GM19035 (cell line): ENCODE measurements at regions not wholly inside any gene's neighbourhood (a gene's known extent, or its start where the extent isn't known, plus 50 kb on each side); places are given as distances from the start of the nearest gene placed in this dataset.

Source experiments
- ATAC-seq: cut with Tn5 transposase; IDR thresholded peaks from one replicate; pipeline ENCODE4 v1.9.1; 2021; ENCODE audit not compliant: unreplicated experiment

- no peak for ATAC-seq
These were observed 109.2 kb upstream of the SMIM23 start for GRCh38 chr5:171676286-171676944.

GRCh38 chr5:171678646-171679045, 107.0 kb upstream of the SMIM23 start:
- ATAC-seq: no peak

- ATAC-seq: no peak
These were observed 105.1 kb upstream of the SMIM23 start for GRCh38 chr5:171680485-171680884.

GRCh38 chr5:171681061-171681460, 104.6 kb upstream of the SMIM23 start:
- no peak for ATAC-seq

GRCh38 chr5:171681677-171682076, 103.9 kb upstream of the SMIM23 start:
- no peak for ATAC-seq

GRCh38 chr5:171682801-171683200, 102.8 kb upstream of the SMIM23 start:
- ATAC-seq: no peak

- no peak for ATAC-seq
These were observed 101.4 kb upstream of the SMIM23 start for GRCh38 chr5:171684169-171684568.

GRCh38 chr5:171688696-171689495, 96.7 kb upstream of the SMIM23 start:
- ATAC-seq: no peak

- ATAC-seq: no peak
These were observed 95.7 kb upstream of the SMIM23 start for GRCh38 chr5:171689853-171690417.

GRCh38 chr5:171692107-171692506, 93.5 kb upstream of the SMIM23 start:
- no peak for ATAC-seq

GRCh38 chr5:171692936-171693335, 92.7 kb upstream of the SMIM23 start:
- ATAC-seq: no peak

- no peak for ATAC-seq
These were observed 92.2 kb upstream of the SMIM23 start for GRCh38 chr5:171693412-171693811.

- ATAC-seq: no peak
These were observed 89.8 kb upstream of the SMIM23 start for GRCh38 chr5:171695804-171696203.

- ATAC-seq: no peak
These were observed 88.2 kb upstream of the SMIM23 start for GRCh38 chr5:171697221-171698102.

GRCh38 chr5:171700318-171700912, 85.2 kb upstream of the SMIM23 start:
- no peak for ATAC-seq

GRCh38 chr5:171701100-171701541, 84.5 kb upstream of the SMIM23 start:
- no peak for ATAC-seq

- no peak for ATAC-seq
These were observed 83.4 kb upstream of the SMIM23 start for GRCh38 chr5:171702135-171702770.

- ATAC-seq: no peak
These were observed 82.5 kb upstream of the SMIM23 start for GRCh38 chr5:171703146-171703545.

GRCh38 chr5:171705036-171705435, 80.6 kb upstream of the SMIM23 start:
- ATAC-seq: no peak

- no peak for ATAC-seq
These were observed 79.7 kb upstream of the SMIM23 start for GRCh38 chr5:171705830-171706468.
